GM12864 (cell line): ENCODE measurements at regions not wholly inside any gene's neighbourhood (a gene's known extent, or its start where the extent isn't known, plus 50 kb on each side); places are given as distances from the start of the nearest gene placed in this dataset.

Source experiments
- DNase-seq: peaks from one replicate; pipeline ENCODE4 v3.0.0-alpha.2; 2011; ENCODE audit warnings: low read depth
- H3K4me3 ChIP-seq: 2 replicates; pipeline ENCODE4 v1.5.1; 2011; ENCODE audit warnings: mild to moderate bottlenecking, low read depth, low read length, control low read depth
- CTCF ChIP-seq: IDR thresholded peaks from 2 replicates; pipeline ENCODE4 v1.5.1; 2011; ENCODE audit warnings: low read depth, mild to moderate bottlenecking, moderate library complexity, low read length, control low read depth, inconsistent platforms; ENCODE audit errors: missing control alignments

DNA sequence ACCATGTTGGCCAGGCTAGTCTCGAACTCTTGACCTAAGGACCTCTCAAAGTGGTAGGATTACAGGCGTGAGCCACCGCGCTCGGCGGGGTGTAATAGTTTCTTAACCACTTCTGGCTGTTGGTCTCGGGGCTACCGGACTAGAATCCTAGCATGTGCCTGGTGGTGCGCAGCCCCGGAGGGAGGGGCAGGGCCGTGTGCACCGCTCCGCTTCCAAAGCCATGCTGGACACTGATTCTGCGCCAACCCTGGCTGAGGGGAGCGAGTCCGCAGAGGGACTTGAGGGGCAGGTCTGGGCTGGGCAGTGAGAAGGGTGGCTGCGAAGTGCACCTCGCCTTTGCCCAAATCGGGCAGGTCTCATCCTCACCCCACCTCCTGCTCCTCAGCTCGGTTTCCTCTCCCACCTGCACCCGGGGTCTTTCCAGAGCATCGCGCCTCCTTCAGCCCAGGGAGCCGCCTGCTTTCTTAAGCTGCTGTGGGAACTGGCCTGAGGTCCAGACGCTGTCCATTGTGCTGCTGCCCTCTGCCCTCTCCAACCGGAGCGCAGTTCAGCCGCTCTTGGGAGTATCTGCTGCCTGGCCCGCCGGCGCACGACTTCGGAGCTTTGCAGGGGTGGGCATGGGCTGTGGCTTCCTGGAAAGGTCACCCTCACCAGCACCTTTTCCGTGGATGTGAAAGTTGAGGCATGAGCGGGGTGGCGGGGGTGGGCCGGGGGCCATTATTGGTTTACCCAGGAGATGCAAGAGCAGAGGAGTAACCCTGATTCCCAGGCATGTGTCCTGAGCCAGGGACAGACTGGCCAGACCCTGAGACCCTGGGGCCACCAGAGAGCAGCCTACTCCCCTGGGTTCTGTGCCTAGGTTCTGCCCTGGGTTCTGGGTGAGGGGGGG, 422.6 kb upstream of the NUPR2 start:
- no peak for TF ChIP-seq CTCF
- no peak for DNase-seq
- H3K4me3 ChIP-seq: no peak overlapping the region

GRCh38 chr7:56537952-56538351, 421.7 kb upstream of the NUPR2 start:
- no peak for TF ChIP-seq CTCF
- no peak for DNase-seq
- H3K4me3 ChIP-seq: no peak overlapping the region

GRCh38 chr7:56537477-56537876, 421.3 kb upstream of the NUPR2 start:
- H3K4me3 ChIP-seq: no peak overlapping the region
- no peak for TF ChIP-seq CTCF
- no peak for DNase-seq

DNA sequence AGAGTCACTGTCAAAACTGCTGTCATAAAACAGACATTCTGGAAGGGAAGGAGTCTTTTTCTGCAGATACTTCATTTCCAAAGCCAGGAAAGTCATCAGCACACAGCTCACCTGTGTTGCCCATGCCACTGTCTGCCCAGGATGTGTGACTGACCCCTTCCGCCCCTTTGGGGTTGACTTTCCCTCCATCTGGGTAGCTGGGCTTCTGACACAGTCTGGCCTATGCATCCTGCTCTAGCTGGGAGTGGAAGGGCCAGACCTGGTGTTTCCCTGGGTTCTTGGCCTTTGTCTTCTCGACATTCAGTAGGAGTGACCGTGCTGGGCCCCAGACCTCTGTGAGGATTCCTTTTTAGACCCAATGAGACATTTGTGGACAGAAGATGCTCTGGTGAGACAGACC, 378.9 kb upstream of the NUPR2 start:
- no peak for TF ChIP-seq CTCF

DNA sequence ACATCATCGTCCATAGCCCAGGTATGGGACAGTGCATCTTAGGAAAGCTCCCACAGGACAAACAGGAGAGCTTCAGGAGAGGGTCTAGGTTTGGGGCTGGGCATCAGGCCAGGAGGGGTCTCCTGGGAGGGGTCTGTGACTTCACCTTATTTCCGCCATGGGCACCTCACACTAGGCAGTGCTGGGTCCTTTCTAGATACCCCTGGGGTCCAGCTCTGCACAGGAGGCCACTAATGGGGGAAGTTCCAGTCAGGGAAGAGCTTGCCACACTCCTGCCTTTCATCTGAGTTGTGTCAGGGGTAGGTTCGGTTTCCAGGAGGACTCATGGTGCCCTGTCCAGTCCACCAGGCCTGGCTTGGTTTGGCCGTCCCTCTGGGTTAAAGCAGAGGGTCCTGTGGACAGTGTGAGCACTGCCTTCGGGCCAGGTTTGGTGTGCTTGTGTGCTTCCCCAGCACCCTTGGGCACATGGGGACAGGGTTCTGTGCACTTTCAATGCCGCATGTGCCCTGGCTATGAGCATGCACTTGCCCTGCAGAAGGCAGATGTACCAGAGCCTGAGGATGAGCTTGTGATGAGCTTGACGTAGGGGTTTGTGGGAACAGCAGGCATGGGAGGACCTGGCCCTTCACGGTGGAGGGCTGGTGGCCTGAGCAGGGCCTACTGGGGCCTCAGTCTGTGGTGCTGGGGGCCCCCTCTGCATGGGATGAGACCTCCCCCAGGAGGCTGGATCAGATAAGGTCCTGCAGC, 377.7 kb upstream of the NUPR2 start:
- no peak for TF ChIP-seq CTCF
- no peak for DNase-seq
- no peak overlapping the region for H3K4me3 ChIP-seq

More for the DNA sequence above, 378.9 kb upstream of the NUPR2 start:
- H3K4me3 ChIP-seq: no peak overlapping the region
- no peak for DNase-seq

GRCh38 chr7:56493196-56493595, 377.0 kb upstream of the NUPR2 start:
- H3K4me3 ChIP-seq: no peak overlapping the region
- no peak for TF ChIP-seq CTCF
- no peak for DNase-seq
